DMS153 treated with DMSO at 0.1 percent for 48 hours (cell line): ENCODE measurements at regions not wholly inside any gene's neighbourhood (a gene's known extent, or its start where the extent isn't known, plus 50 kb on each side); places are given as distances from the start of the nearest gene placed in this dataset.
"Not testable (repeated sequence)": the region's sequence is repeated elsewhere in the genome, so short reads cannot be mapped to it uniquely, and the experiment has no call there.

Experiments
- DNase-seq: peaks from one replicate; lab custom pipeline; 2025; ENCODE audit not compliant: unreplicated experiment; lab: John Stamatoyannopoulos, UW

DNA sequence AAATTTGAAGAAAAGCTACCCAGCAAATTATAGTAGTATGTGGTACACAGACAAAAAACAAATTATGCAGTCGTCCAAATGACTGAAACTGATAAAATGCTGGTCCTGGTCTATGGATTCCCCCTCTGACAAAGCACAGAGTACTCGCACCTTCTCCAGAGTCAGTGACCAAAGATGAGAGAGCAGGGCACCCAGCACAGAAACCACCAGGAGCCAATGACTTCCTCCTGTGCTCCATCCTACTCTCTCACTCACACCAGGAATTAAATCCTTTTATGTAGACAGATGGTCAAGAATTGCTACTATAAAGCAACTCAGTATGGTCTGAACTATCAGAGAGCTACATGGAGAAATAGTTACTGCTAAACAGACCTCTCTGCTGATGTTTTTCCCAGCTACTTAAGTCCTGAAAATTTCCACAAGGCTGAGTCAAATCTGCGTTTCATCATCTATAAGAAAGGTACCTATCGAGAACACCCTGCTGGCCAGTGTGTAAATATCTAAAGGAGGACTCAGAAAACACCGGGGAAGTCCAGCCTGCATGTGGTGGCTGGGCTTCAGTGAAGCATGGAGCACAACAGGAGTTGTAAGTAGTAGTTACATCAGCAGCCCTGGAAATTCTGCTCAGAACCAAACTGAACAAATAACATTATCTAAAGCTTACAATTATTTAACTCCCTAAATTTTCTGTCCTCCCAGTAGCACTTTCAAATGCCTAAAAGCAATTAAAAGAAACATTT is 84.5 kb upstream of the FBXO28 start:
- DNase-seq: not testable (repeated sequence)

- not testable (repeated sequence) for DNase-seq
Observed at GRCh38 chr1:224028802-224029201, 85.1 kb upstream of the FBXO28 start.

GRCh38 chr1:224023122-224023521 is 90.8 kb upstream of the FBXO28 start:
- not testable (repeated sequence) for DNase-seq

DNA sequence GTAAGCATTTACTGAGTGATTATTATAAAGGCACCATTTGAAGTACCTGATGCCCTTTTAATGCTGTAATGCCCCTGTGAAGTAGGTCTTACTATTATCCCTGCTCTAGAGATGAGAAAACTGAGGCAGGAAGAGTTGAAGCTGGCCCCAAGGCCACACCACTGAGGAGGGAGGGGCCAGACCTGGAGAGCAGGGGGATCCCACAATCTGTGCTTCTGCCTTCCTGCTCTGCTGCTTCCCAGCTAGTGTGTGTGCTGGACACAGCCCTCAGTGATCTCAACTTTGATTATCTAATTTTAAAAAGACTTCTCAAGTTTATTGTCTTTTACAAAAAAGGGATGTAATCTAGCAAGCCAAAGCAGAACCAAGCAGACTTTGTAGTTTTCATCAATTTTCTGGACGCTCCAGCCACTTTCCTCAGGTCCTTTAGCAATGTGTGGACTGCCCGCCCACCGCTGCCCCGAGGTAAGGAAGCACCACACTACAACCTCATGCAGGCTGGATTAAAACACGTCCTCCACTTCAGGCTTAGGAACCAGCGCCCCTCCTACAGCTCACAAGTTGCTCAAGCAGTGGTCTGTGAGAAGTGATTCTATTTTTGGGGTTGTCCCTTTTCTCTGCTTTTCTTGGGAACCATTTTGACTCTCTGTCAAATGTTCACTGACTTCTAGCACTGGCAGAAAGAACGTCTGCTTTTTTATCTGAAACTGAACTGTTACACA is 91.5 kb upstream of the FBXO28 start:
- DNase-seq: not testable (repeated sequence)

DNA sequence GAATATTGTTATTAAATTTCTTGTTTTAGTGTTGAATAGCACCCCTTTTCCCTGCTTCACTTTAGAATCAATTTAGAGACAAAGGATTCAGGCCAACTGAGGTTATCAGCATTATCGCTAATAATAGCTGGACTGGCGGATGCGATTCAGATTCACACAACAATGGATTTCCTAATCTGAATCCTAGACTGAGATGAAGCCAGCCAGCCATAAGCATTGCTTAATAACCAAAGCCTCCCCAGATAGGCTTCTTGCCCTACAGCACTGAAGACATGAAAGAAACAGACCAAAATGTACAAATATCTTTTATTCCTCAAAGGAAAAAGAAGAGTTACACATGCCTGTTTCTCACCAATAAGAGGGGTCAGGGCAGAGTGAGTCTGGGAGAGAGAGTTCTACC is 94.0 kb upstream of the FBXO28 start:
- not testable (repeated sequence) for DNase-seq

- not testable (repeated sequence) for DNase-seq
Observed at GRCh38 chr1:224015782-224016181, 98.1 kb upstream of the FBXO28 start.

DNA sequence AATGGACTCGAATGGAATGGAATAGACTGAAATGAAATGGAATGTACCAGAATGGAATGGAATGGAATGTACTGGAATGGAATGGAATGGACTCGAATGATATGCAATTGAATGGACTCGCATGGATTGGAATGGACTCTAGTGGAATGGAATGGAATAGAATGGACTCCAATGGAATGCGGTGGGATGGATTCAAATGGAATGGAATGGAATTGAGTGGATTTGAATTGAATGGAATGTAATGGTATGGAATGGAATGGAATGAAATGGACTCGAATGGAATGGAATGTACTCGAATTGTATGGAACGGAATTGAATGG is 99.6 kb upstream of the FBXO28 start:
- no peak for DNase-seq

DNA sequence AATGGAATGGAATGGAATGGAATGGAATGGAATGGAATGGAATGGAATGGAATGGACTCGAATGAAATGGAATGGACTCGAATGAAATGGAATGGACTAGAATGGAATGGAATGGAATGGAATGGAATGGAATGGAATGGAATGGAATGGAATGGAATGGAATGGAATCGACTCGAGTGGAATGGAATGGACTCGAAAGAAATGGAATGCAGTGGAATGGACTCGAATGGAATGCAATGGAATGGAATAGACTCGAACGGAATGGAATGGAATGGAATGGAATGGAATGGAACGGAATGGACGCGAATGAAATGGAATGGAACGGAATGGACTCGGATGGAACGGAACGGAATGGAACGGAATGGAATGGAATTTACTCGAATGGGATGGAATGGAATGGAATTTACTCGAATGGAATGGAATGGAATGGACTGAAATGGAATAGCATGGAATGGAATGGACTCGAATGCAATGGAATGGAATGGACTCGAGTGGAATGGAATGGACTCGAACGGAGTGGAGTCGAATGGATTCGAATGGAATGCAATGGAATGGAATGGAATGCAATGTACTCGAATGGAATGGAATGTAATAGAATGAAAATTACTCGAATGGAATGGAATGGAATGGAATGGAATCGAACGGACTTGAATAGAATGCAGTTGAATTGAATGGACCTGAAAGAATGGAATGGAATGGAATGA is 100.1 kb upstream of the FBXO28 start:
- DNase-seq: not testable (repeated sequence)

- DNase-seq: not testable (repeated sequence)
Observed at GRCh38 chr1:224012807-224013434, 101.0 kb upstream of the FBXO28 start.

- not testable (repeated sequence) for DNase-seq
Observed at GRCh38 chr1:224012162-224012561, 101.7 kb upstream of the FBXO28 start.

- not testable (repeated sequence) for DNase-seq
Observed at GRCh38 chr1:224011751-224012150, 102.2 kb upstream of the FBXO28 start.

- DNase-seq: not testable (repeated sequence)
Observed at GRCh38 chr1:224011153-224011552, 102.8 kb upstream of the FBXO28 start.

GRCh38 chr1:224005973-224006372 is 107.9 kb upstream of the FBXO28 start:
- DNase-seq: not testable (repeated sequence)

GRCh38 chr1:224004552-224005315 is 109.2 kb upstream of the FBXO28 start:
- DNase-seq: not testable (repeated sequence)

GRCh38 chr1:224003896-224004295 is 110.0 kb upstream of the FBXO28 start:
- DNase-seq: not testable (repeated sequence)

GRCh38 chr1:224001757-224002156 is 112.2 kb upstream of the FBXO28 start:
- not testable (repeated sequence) for DNase-seq

GRCh38 chr1:223999761-224000160 is 114.2 kb upstream of the FBXO28 start:
- DNase-seq: not testable (repeated sequence)

GRCh38 chr1:223998676-223999455 is 115.0 kb upstream of the FBXO28 start:
- not testable (repeated sequence) for DNase-seq

DNA sequence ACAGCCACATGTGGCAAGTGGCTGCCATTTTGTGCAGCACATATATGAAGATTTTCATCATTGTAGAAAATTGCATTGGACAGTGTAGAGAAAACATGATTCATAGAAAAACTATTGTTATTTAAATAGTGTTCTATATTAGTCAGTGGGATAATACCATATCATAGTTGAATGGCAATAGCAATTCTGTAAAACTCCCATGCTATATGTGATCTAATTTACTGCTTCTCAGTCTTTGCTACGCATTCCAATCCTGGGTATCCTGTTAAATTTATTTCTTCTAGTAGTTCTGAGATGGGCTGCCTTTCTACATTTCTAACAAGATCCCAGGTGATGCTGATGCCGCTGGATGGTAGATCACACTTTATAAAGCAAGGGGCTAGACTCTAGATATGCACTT is 117.5 kb upstream of the FBXO28 start:
- not testable (repeated sequence) for DNase-seq
